HG03565 (cell line): ENCODE measurements at regions not wholly inside any gene's neighbourhood (a gene's known extent, or its start where the extent isn't known, plus 50 kb on each side); places are given as distances from the start of the nearest gene placed in this dataset.

Experiments used
- ATAC-seq: cut with Tn5 transposase; IDR thresholded peaks from one replicate; pipeline ENCODE4 v1.9.1; 2021; ENCODE audit warnings: mild to moderate bottlenecking, moderate library complexity; ENCODE audit not compliant: unreplicated experiment

- no peak for ATAC-seq
Observed at GRCh38 chr20:53702617-53703016, 109.0 kb upstream of the ZNF217 start.

- ATAC-seq = no peak
Observed at GRCh38 chr20:53699906-53700305, 106.3 kb upstream of the ZNF217 start.

GRCh38 chr20:53699085-53699674 is 105.5 kb upstream of the ZNF217 start:
- ATAC-seq = no peak

- no peak for ATAC-seq
Observed at GRCh38 chr20:53698371-53698978, 104.8 kb upstream of the ZNF217 start.

- ATAC-seq = no peak
Observed at GRCh38 chr20:53695797-53696527, 102.3 kb upstream of the ZNF217 start.

GRCh38 chr20:53693262-53693871 is 99.7 kb upstream of the ZNF217 start:
- no peak for ATAC-seq

GRCh38 chr20:53692465-53693067 is 98.9 kb upstream of the ZNF217 start:
- ATAC-seq = no peak

- no peak for ATAC-seq
Observed at GRCh38 chr20:53691811-53692192, 98.2 kb upstream of the ZNF217 start.

- no peak for ATAC-seq
Observed at GRCh38 chr20:53691060-53691810, 97.6 kb upstream of the ZNF217 start.

GRCh38 chr20:53688085-53688484 is 94.4 kb upstream of the ZNF217 start:
- ATAC-seq = no peak

GRCh38 chr20:53685070-53685595 is 91.5 kb upstream of the ZNF217 start:
- no peak for ATAC-seq

- no peak for ATAC-seq
Observed at GRCh38 chr20:53683506-53683905, 89.9 kb upstream of the ZNF217 start.

GRCh38 chr20:53681352-53682212 is 87.9 kb upstream of the ZNF217 start:
- ATAC-seq = no peak

- no peak for ATAC-seq
Observed at GRCh38 chr20:53679597-53680309, 86.1 kb upstream of the ZNF217 start.

- no peak for ATAC-seq
Observed at GRCh38 chr20:53678990-53679596, 85.5 kb upstream of the ZNF217 start.

- no peak for ATAC-seq
Observed at GRCh38 chr20:53678315-53678989, 84.8 kb upstream of the ZNF217 start.

- no peak for ATAC-seq
Observed at GRCh38 chr20:53677447-53678314, 84.0 kb upstream of the ZNF217 start.
